HG03460 (cell line): ENCODE measurements at regions not wholly inside any gene's neighbourhood (a gene's known extent, or its start where the extent isn't known, plus 50 kb on each side); places are given as distances from the start of the nearest gene placed in this dataset.
"Not testable (repeated sequence)": the region's sequence is repeated elsewhere in the genome, so short reads cannot be mapped to it uniquely, and the experiment has no call there.

Source experiments
- ATAC-seq: cut with Tn5 transposase; IDR thresholded peaks from one replicate; pipeline ENCODE4 v1.9.1; 2021; ENCODE audit not compliant: unreplicated experiment

DNA sequence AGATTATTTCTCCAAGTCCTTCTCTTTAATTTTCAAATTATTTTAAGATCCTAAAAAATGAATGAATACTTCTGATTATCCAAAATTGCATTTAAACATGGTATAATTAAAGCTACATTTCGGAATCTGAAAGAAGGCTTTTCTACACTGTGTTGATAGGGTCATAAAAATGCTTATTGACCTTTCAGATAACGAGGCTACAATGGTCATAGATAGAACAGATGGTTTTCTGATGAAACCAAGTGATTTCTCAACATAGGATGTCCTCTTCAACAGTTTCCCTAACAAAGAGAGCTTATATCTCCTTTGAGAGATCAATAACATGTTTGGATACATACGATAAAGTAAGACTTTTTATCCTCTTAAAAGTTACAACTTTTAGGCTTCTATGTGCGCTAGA is 201.1 kb downstream of the PTH2R start:
- no peak for ATAC-seq

DNA sequence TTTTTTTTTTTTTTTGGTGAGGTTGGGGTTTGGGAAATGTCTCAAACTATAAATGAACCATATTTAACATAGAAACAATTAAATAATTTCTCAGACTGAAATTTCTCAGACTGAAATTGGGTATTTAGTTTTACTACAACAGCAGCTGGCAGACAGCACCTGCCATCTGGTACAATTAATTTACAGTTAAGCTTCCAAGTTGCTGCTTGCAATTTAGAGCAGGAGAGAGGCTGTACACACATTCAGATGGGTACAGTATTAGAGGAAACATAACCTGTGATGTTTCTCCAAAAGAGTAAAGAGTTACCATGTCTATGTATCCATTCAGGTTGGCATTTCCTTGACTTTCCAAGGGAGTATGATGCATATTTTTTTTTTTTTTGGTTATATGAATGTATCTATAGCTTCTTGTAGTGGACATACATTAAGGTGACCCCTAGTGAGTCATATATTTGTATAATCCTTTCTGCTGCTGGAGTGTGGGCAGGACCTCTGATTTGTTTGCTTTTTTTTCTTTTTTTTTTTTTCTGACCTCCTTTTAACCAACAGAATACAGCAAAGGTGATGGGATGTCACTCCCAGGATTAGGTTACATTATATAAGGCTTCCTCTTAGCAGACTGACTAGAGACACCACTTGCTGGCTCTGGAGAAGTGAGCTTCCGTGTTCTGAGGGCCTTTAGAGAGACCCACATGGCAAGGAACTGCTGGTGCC is 201.7 kb downstream of the PTH2R start:
- no peak for ATAC-seq

DNA sequence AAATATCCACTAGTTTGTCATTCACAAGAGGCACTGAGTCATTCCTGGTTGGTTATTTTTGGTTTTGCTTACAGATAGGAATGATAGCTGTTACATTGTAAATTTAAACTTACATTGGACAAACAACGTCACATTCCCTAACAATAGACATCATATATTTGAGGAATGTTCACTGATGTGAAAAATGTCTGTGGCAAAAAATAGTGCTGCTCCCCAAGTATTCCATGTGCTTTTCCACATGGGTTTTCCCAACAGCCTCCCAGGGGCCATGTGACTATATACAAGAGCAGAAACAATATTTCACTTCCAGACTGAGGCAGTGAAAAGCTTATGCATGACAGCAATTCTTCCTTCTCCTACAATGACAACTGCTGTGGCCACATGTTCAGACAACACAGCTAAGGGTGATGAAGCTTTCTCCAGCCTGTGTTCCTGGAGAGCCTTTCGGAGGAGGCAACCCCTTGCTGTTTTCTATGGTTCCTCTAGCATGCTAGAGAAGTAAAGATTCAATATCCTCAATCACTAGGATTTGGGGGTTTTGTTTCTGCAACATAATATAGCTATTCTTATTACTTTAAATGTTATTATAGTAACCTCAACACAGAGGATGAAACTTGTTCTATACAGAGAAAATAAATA is 202.7 kb downstream of the PTH2R start:
- ATAC-seq: no peak

DNA sequence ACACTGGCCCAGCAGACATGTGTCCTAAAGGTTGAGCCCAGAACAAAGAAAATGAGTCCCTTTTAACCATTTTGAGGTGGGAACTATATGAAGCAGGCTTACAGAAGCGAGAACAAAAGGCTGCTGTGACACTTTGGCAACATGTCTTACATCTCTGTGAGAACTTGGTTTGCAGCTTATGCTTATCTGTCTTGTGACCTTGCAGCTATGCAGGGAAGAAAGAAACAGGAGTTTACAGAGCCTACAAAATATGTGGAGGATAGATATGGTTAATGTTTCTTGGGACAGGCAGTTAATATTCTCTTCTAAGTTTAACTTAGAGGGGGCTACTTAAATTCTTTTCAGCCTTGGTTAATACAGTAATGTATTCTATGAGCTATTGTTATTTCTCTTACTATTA is 209.1 kb downstream of the PTH2R start:
- not testable (repeated sequence) for ATAC-seq

DNA sequence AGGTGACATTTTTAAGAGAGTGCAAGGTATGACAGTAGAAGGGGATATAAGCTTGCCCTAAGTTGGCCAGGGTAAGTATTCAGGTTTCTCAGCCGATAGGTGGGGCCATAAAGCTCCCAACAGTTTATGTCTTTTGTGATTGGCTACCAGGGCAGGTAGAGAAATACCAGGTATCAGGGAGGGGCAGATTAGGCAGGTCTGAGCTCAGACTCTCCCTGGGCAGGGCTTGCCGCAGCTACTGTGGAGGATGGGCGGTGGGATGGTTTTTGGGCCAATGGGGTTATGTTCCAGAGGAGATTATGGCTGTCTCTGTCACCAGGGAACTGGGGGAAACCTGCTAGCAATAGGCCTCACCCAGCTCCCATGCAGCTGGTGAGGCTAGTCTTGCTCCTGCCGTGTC is 211.6 kb downstream of the PTH2R start:
- ATAC-seq: no peak

DNA sequence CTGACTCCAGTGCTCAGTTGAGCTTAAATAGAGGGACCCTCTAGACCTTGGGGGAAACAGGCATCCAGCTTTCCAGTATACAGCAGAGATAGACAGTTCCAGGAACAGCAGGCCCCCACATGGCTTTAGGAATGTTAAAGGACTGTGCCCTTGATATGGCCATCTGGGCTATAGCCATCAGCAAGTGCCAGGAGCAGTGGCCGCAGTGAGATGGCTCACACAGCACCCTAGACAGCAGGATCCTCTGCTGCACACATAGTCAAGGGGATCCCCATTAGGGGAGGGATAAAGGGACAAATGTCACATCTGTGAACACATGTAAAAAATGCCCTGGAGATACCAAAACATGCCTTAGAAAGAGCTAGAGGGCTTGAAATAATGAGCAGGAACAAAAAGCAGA is 213.4 kb downstream of the PTH2R start:
- ATAC-seq: no peak

DNA sequence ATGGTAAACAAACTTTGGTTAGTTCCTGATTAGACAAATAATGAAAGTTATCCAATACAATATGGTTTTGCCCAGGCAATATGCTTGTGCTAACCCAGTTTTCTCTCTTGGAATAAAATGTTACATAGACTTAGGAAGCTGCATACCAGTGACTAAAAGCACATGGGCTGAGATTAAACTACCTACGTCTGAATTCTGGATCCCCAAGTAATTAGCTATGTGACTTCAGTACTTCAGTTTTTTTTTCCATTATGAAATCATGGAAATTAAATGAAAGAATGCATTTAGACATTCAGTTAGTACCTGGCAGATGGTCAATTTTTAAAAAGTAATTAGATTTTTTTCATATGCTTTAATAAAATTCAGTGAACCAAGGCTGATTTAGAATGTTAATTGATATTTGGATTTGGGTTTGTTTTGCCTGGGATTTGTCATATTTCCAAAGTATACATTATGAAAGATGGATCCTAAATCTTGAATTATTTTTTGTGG is 213.9 kb downstream of the PTH2R start:
- ATAC-seq: no peak

DNA sequence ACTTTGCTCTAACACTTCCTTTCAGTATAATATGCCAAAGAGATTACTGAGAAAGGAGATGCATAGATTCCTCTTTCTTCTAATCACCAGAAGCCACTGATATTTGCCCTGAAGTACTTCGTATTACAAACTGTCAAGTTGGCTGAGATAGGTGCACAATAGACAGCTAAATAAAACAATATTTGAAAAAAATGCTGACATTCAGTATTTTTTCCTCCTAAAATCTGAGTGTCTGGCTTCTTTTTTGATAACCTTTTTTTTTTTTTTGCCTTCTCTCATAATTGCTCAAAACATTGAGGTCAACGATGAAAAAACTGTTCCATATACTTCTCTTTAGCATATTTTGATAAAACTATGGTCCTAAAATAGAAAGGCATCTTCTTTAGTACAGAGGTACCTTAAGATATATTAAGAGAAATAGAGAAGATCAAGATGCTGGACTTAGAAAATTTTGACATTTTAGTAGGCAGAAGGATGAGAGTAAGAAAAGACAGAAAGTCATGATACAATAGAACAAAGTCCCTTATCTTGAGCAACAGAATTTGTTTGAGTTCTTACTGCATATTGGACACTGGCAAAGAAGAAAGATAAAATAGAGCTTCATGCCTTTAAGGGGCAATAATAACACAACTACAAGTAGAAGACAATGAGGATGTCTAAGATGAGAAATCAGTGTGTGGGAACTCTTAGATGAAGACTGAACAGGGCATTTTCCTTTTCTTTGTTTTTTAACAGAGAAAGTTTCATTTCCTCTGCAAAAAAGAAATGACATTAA is 220.7 kb downstream of the PTH2R start:
- ATAC-seq: no peak

DNA sequence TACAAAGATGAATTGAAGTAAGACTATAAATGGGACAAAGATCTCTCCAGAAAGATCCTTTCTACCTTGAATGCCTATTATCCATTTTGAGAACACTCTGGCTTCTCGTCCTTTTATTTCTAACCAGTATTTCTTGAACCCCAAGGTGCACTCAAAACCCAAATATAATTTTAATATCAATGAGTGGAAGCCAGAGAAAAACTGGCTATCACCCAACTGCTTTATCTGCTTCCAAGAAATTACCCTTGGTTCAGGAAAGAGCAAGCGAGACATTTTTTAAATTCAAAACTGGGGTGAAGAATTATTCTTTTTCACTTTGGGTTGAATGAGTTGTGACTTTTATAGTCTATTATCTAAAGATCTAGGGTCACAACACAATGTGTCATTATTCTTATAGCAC is 221.3 kb downstream of the PTH2R start:
- no peak for ATAC-seq

DNA sequence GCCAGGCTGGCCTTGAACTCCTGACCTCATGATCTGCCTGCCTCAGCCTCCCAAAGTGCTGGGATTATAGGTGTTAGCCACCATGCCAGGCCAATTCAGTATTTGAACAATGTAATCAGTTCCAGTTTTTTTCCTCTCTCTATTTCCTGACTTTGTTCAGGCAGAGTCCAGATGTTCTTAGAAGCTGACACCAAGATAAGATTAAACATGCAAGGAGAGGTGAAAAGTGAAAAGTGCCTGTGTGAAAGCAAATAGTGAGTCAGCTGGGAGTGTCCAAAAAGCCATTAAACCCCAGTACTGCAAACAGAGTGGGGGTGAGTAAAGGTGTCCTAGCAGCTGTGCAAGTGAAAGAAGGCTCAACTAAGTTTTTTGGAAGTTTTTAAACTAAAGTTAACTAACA is 231.5 kb downstream of the PTH2R start:
- ATAC-seq: peak; percentile 64

DNA sequence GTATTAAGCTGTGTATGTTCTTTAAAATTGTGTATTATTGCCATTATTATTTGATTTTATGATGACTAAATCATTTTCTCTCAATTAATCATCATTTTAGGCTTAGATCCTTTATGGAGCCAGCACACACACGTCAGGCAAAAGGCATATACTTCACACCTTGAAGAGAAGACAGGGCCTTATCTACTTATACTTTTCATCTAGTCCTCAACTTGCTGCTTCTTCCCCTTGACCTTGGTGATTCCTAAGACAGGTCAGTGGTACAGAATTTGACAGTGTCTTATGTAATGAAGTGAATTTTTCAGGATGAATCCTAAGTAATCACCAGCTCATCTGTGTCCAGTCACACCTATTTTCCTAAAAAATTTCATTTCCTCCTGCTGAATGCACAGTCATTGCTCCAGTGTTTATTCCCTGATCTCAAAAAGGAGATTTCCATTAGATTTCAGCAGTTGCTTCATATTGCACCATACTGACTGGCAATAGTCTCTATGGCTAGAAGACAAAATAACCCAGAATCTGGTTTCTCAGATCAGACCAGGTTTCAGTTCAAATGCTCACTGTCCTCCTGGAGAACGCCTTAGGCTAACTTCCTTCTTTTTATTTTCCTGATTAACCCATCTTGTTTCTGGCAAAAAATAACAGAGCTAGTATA is 235.7 kb downstream of the PTH2R start:
- ATAC-seq: no peak

DNA sequence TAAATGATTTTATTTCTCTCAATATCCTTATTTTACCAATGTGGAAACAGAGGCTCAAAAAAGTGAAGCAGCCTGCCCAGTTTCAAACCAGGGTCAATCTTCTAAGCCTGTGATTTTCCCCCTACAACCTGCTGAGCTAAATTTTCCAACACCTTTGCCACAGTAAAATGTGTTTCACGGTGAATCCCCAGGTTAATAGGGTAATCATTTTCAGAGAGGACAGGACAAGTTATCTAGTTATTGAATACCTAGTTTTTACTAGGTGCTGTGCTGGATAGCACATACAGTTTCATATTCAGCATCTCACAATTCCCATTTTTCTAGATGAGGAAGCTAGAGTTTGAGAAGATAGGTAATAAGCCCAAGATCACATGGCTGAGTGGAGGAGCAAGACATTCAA is 236.6 kb downstream of the PTH2R start:
- ATAC-seq: no peak

DNA sequence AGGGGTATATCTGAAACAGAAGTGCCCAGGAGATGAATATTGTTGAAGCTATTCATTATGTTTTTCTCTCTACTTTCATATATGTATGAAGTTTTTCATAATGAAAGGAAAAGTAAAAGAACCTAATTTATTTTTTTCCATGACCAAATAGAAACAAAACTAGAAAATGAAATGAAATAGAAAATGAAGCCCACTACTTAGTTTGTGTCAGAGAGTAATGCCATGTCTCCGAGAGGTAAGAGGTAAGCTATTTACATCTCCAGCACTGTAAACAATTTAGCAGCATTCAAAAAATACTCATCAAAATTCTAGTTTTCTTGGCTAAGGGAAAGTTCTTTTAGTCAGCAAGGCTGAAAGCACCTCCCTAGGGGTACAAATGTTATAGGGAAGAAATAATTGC is 238.6 kb downstream of the PTH2R start:
- no peak for ATAC-seq

DNA sequence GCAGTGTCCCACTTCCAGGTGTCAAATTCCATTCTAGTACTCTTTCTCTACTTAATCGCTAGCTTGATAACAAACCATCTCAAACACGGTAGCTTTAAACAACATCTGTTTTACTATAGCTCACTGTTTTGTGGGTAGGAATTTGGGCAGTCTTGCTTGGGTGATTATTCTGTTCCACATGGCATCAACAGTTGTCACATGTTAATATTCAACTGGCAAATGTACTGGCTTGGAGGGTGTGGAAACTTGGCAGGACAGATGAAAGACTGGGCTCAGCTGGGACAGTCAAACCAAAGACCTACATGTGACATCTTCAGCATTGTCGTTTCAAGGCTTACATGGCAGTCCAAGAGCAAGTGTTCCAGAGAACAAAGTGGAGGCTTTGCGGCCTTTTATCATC is 241.8 kb downstream of the PTH2R start:
- ATAC-seq: no peak

DNA sequence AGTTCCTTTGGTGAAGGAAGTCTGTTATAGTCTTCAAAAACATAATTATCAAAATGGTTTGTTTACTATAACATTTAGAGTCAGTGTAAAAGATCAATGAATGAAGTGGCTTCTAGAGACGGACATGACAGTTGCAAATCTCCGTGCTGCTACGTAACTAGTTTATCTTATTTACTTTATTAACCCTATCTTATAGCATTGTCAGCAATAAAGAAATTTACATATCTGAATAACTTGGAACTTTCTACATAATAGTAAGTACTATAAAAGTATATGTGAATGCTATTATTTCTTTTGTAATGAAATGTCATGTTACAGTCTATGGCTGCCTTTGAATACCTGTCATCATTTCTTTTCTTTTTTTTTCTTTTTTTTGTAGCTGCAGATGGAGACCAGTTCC is 246.8 kb downstream of the PTH2R start:
- no peak for ATAC-seq

DNA sequence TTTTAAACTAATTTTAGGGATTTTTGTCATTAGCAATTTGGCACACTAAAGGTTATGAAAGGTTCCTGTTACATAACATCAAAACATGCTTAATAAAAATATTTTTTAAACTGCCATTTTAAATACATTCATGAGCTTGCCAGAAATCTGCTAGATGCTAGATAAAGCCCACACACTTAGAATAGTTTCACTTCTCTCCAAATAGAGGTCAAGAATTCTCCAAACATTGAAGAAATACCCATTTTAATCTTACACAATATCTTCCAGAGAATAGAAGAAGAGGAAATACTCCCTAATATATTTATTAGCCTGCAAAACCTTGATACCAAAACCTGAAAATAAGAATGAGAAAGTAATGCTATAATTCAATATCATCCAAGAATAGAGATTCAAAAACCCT is 247.5 kb downstream of the PTH2R start:
- ATAC-seq: no peak

DNA sequence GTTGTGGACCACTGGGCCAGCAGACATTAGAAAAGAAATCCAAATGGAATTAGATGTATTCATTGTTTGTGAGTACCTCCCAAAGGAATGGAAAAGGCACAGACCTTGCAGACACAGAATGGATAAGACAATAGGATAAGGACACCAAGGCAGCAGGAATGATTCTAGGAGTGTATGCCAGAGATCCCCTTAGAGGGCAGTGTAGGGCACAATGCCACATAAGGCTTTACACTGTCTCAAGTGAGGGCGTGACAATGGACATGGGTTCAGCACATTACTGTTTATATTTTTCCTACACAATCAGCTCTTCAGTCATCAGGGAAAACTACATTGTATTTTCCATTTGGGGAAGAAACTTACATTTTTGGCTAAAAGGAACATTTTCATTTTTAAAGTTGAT is 250.9 kb downstream of the PTH2R start:
- no peak for ATAC-seq

DNA sequence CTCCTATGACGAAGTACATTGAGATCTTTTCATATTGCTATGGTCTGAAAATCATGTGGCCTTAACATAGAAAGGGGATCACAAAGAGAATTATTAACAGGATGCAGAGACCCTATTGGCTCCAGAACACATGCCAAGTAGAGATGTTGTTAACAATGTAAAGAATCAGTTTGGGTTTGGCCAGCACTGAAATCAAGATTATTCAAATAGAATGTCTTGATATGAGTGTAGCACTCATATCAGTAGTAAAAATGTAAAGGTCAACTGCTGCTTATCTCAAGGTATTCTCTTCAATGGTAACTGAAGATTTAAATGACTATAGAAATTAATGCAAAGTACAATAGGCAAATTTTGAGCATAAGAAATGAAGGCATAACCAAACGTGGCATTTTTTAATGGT is 262.8 kb downstream of the PTH2R start:
- ATAC-seq: no peak

DNA sequence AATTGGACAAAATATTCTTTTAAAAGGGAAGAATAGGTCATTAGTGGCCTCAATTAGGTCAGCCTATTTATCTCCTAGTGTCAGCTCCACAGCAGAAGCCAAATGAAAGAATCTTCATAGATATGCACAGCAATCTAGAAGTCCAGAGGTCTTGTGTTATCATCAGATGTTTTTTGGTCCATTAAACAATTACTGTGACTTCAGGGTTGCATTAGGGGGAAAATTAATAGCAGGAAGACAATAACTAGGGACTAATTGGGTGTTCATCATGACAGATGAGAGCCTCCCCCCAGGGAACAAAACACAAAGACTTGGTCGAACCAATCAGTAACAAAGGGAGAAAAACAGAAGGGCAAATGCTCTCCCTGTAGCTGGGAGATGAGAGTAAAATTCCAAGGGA is 264.7 kb downstream of the PTH2R start:
- ATAC-seq: no peak

DNA sequence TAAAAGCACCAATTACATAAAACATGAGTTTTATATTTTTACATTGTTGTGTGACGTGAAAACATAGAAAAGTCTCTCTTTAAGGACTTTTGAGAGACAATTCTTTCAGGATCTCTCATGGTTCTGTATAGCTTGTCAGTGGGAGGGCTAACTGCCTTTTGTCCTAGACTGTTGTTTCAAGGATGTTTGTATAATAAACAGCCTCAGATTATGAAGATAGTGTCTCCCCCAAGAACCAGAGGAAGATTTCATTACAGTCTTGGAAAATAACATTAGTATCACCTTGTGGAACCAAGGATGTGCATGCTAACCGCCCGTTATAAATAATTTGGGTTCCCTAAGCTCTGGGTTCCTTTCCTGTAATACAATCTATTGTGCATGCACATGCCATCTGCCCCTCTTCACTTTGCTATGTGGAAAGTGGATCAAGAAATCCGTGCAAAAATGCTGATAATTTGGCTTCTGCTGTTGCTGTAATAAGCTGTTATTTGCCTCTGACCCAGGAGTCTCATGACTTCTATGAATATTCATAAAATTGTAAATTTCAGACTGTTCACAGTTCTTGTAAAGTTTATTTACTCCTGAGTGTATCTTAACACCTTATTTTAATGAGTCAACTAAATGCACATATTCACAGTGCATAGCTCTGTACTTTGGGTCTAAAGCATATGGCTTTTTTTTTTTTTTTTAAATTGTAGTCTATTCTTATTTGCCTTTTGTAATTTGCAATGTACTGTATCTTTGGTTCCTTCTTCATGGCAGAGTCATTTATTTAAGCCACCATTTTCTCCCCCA is 265.5 kb downstream of the PTH2R start:
- ATAC-seq: no peak

DNA sequence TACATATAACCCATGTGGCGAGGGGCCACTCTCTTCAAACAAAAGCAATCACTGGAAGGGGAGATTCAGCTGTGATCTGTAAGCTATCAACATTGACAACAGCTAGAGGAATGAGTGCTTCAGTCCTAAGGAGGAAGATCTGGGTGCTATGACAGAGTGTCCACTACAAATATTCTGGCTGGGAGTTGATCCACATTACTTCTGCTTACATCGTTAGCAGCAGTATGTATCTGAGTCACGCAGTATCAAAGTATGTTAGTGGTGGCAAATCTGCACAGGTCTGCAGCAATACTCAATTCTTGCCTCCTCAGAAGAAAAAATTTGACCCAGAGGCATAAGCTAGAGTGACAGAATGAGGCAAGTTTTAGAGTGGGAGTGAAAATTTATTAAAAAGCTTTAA is 267.0 kb downstream of the PTH2R start:
- ATAC-seq: no peak
